DND-41 (cell line): ENCODE measurements at regions not wholly inside any gene's neighbourhood (a gene's known extent, or its start where the extent isn't known, plus 50 kb on each side); places are given as distances from the start of the nearest gene placed in this dataset.

ENCODE experiments used
- CTCF ChIP-seq: IDR thresholded peaks from 2 replicates; pipeline ENCODE4 v1.5.1; 2012; ENCODE audit warnings: borderline replicate concordance, low read length, moderate library complexity, mild to moderate bottlenecking; ENCODE audit not compliant: poor library complexity, severe bottlenecking; ENCODE audit errors: extremely low read depth
- EZH2 ChIP-seq: IDR thresholded peaks from 3 replicates; pipeline ENCODE4 v1.6.1; 2012; ENCODE audit warnings: borderline replicate concordance, low read depth, mild to moderate bottlenecking, moderate library complexity, low read length, inconsistent platforms; ENCODE audit not compliant: severe bottlenecking

- TF ChIP-seq CTCF, result no peak
- TF ChIP-seq EZH2, result no peak
Observed at GRCh38 chr1:31502926-31503511, 73.3 kb upstream of the TINAGL1 start.
